ENCODE measurements at regions not wholly inside any gene's neighbourhood (a gene's known extent, or its start where the extent isn't known, plus 50 kb on each side); places are given as distances from the start of the nearest gene placed in this dataset.

- H4K8ac ChIP-seq (ENCODE audit: extremely low read depth, insufficient read depth, low read length) = no peak overlapping the region
- H2AFZ ChIP-seq (ENCODE audit: low read length) = no peak overlapping the region
- no peaks in the 10 kb centered on the region; a peak in 1 of 7 replicates for H3K27me3 ChIP-seq (replicated peaks in 1 of 4; ENCODE audit: control insufficient read depth in 3 of 4, extremely low read depth in 1 of 4, insufficient read depth in 3 of 4, low read length in 3 of 4)
- H2BK15ac ChIP-seq (ENCODE audit: low read length) = no peak overlapping the region
- H2BK12ac ChIP-seq (ENCODE audit: low read depth, low read length) = no peak overlapping the region
- no peaks in the 10 kb centered on the region; the same call in 1 of the 2 replicates for H3K79me1 ChIP-seq (ENCODE audit: low read depth, low read length)
- FAIRE-seq (no peak), DNase-seq (ENCODE audit: low read depth in 1 of 2, low spot score in 2 of 2) (no peak)
- no peaks in the 10 kb centered on the region for H3K23me2 ChIP-seq (ENCODE audit: low read depth, low read length)
- no peak overlapping the region for H2BK120ac ChIP-seq (replicated peaks; ENCODE audit: low read depth, low read length)
- no peak overlapping the region for H2AK5ac ChIP-seq (ENCODE audit: low read depth, low read length)
- H3K14ac ChIP-seq (ENCODE audit: insufficient read length) = no peak overlapping the region
- no peak overlapping the region for H4K5ac ChIP-seq (ENCODE audit: insufficient read length, low read depth, low read length)
- no peak overlapping the region for H3K4ac ChIP-seq (replicated peaks; ENCODE audit: insufficient read length, low read depth, low read length)
- H3K4me1 ChIP-seq (replicated peaks in 1 of 4; ENCODE audit: control insufficient read depth in 3 of 4, insufficient read depth in 4 of 4, low read length in 3 of 4) = no peaks in the 10 kb centered on the region; a peak in 1 of 7 replicates
- ChIA-PET POLR2A (ENCODE audit: partially characterized antibody) (interaction anchor here (0.8 kb wide), 1 partner anchor 23 kb away, joined by 5 read pairs; no protein-coding TSS in a partner anchor), CTCF (ENCODE audit: partially characterized antibody) (interaction anchor here (1.0 to 1.1 kb wide), 3 partner anchors 9 to 349 kb away, joined by 3 read pairs; no protein-coding TSS in a partner anchor)
- no peak overlapping the region for H3K4me3 ChIP-seq (ENCODE audit: extremely low read depth in 1 of 4, insufficient read depth in 2 of 4, low read depth in 3 of 4, low read length in 4 of 4)
- no peaks in the 10 kb centered on the region for H3K79me2 ChIP-seq (ENCODE audit: control insufficient read depth in 1 of 2, insufficient read depth in 2 of 2, low read length in 2 of 2)
- no peaks in the 10 kb centered on the region for H3K9me3 ChIP-seq (ENCODE audit: insufficient read depth in 2 of 2, low read depth in 1 of 2, low read length in 1 of 2)
- H3K23ac ChIP-seq (ENCODE audit: insufficient read length) = no peak overlapping the region
- H3K9ac ChIP-seq (replicated peaks in 1 of 4; ENCODE audit: extremely low read depth in 1 of 4, low read depth in 3 of 4, low read length in 3 of 4) = no peak overlapping the region
- no peaks in the 10 kb centered on the region for H3K36me3 ChIP-seq (ENCODE audit: control insufficient read depth in 2 of 4, insufficient read depth in 4 of 4, low read length in 3 of 4)
- TF ChIP-seq RAD21 (IDR thresholded peaks at IDR 0.05 in 1 of 2, conservative IDR thresholded peaks at IDR 0.05 in 1 of 2; ENCODE audit: low read depth in 2 of 2, low read length in 2 of 2) = 0 out of 4 replicates have a peak, but pooled peaks of 1 of the 2 experiments have one; percentile 14
- no peak for TF ChIP-seq GTF2F1 (IDR thresholded peaks at IDR 0.05; ENCODE audit: borderline replicate concordance, low read depth, low read length)
- peak in 1 of 3 experiments; percentile 9; a peak in 1 of 4 replicates for TF ChIP-seq CTCF (IDR thresholded peaks at IDR 0.05; ENCODE audit: control extremely low read depth in 1 of 3, insufficient read depth in 1 of 3, low read depth in 1 of 3, low read length in 3 of 3)
- no peak overlapping the region for H4K91ac ChIP-seq (replicated peaks; ENCODE audit: insufficient read length, low read length)
- WGBS, 2 experiments (ENCODE audit: extremely low coverage in 1 of 2, insufficient coverage in 1 of 2, insufficient read length in 1 of 2, insufficient replicate concordance in 2 of 2, low coverage in 1 of 2, low lambda C conversion rate in 2 of 2, missing lambda C conversion rate in 1 of 2) = 77% methylated on average over 6 of the region's 6 CpGs; no CpG with 5 or more reads in 1 of the 2 experiments
- no peak overlapping the region for H2BK20ac ChIP-seq (ENCODE audit: low read length)
- no peak overlapping the region for H3K56ac ChIP-seq (replicated peaks; ENCODE audit: insufficient read length, low read depth, low read length)
- no peak overlapping the region for H3K27ac ChIP-seq (ENCODE audit: low read depth, low read length)
- H4K20me1 ChIP-seq (replicated peaks in 1 of 2; ENCODE audit: control insufficient read depth in 1 of 2, insufficient read depth in 2 of 2, low read length in 2 of 2) = peaks cover 0 to 2% of the 10 kb centered on the region in 2 experiments
- no peak overlapping the region for H3K4me2 ChIP-seq (ENCODE audit: insufficient read depth in 1 of 2, low read depth in 2 of 2, low read length in 2 of 2)
- H2BK5ac ChIP-seq (ENCODE audit: low read depth, low read length) = no peak overlapping the region
- H3K18ac ChIP-seq (ENCODE audit: extremely low read depth, low read length) = no peak overlapping the region
These were observed 272.7 kb upstream of the MVB12B start for GRCh38 chr9:126053913-126054312.
